Stimulated activated CD4-positive, alpha-beta T cell treated with anti-CD3 and anti-CD28 coated beads, Interleukin-12 subunit alpha, Interleukin-12 subunit beta, amount 100 ng/mL, for 24 hours (primary cell): ENCODE measurements at regions not wholly inside any gene's neighbourhood (a gene's known extent, or its start where the extent isn't known, plus 50 kb on each side); places are given as distances from the start of the nearest gene placed in this dataset.

Experiments
- DNase-seq, 2 experiments: peaks; one replicate each; pipeline ENCODE4 v3.0.0-alpha.2; 2020; ENCODE audit warnings: low read depth in 2 of 2

- no peak for DNase-seq
Measured at GRCh38 chr16:86089991-86090390, 191.0 kb downstream of the IRF8 start.

GRCh38 chr16:86090461-86091170 is 191.7 kb downstream of the IRF8 start:
- DNase-seq: no peak

GRCh38 chr16:86091976-86092375 is 193.0 kb downstream of the IRF8 start:
- DNase-seq: no peak

- no peak for DNase-seq
Measured at GRCh38 chr16:86092586-86093480, 193.9 kb downstream of the IRF8 start.

- no peak for DNase-seq
Measured at GRCh38 chr16:86093801-86094750, 195.1 kb downstream of the IRF8 start.

- no peak for DNase-seq
Measured at GRCh38 chr16:86095131-86095752, 196.3 kb downstream of the IRF8 start.

GRCh38 chr16:86095906-86096485 is 197.0 kb downstream of the IRF8 start:
- no peak for DNase-seq

GRCh38 chr16:86096850-86097249 is 197.9 kb downstream of the IRF8 start:
- DNase-seq: no peak

GRCh38 chr16:86099326-86099725 is 200.4 kb downstream of the IRF8 start:
- DNase-seq: no peak

- no peak for DNase-seq
Measured at GRCh38 chr16:86100205-86101136, 201.5 kb downstream of the IRF8 start.

GRCh38 chr16:86101137-86101896 is 202.4 kb downstream of the IRF8 start:
- DNase-seq: no peak

GRCh38 chr16:86101897-86102157 is 202.9 kb downstream of the IRF8 start:
- no peak for DNase-seq

GRCh38 chr16:86103320-86103719 is 204.4 kb downstream of the IRF8 start:
- DNase-seq: no peak

GRCh38 chr16:86104537-86105048 is 205.6 kb downstream of the IRF8 start:
- DNase-seq: no peak

- no peak for DNase-seq
Measured at GRCh38 chr16:86107215-86107825, 208.4 kb downstream of the IRF8 start.

- DNase-seq: no peak
Measured at GRCh38 chr16:86108062-86108461, 209.1 kb downstream of the IRF8 start.

GRCh38 chr16:86110134-86110533 is 211.2 kb downstream of the IRF8 start:
- no peak for DNase-seq

GRCh38 chr16:86110726-86111125 is 211.8 kb downstream of the IRF8 start:
- DNase-seq: no peak

- no peak for DNase-seq
Measured at GRCh38 chr16:86112178-86112577, 213.2 kb downstream of the IRF8 start.
